Uterus (tissue), 2 donors: ENCODE measurements at regions not wholly inside any gene's neighbourhood (a gene's known extent, or its start where the extent isn't known, plus 50 kb on each side); places are given as distances from the start of the nearest gene placed in this dataset.

Experiments
- CTCF ChIP-seq, 4 experiments: fragments of 200-600 bp in 2 of 4; fragments of 450-650 bp in 2 of 4; sonication (generic) in 2 of 4; IDR thresholded peaks; one replicate each; pipeline ENCODE4 v1.5.1; 2016 to 2019; ENCODE audit warnings: antibody characterized with exemption in 4 of 4, mild to moderate bottlenecking in 2 of 4, moderate library complexity in 1 of 4
- POLR2A ChIP-seq, 2 donors: fragments of 450-650 bp; IDR thresholded peaks; one replicate each; pipeline ENCODE4 v1.6.1; 2016; ENCODE audit warnings: antibody characterized with exemption in 2 of 2, mild to moderate bottlenecking in 1 of 2, moderate library complexity in 1 of 2

GRCh38 chr6:164817662-164818061 is 491.7 kb downstream of the C6orf118 start:
- no peak for TF ChIP-seq POLR2A (IDR thresholded peaks at IDR 0.05)
- no peak for TF ChIP-seq CTCF (IDR thresholded peaks at IDR 0.05)
